GM06990 (cell line): ENCODE measurements at regions not wholly inside any gene's neighbourhood (a gene's known extent, or its start where the extent isn't known, plus 50 kb on each side); places are given as distances from the start of the nearest gene placed in this dataset.

ENCODE experiments used
- DNase-seq: peaks from one replicate; pipeline ENCODE4 v3.0.0-alpha.2; 2011; ENCODE audit not compliant: insufficient read length; ENCODE audit errors: extremely low read depth
- H3K27me3 ChIP-seq: replicated peaks from 2 replicates; pipeline ENCODE4 v1.6.0; 2011; ENCODE audit warnings: low read length; ENCODE audit not compliant: control insufficient read depth, insufficient read depth
- H3K36me3 ChIP-seq: 2 replicates; pipeline ENCODE4 v1.5.1; 2011; ENCODE audit warnings: low read length; ENCODE audit not compliant: control insufficient read depth, insufficient read depth
- H3K4me3 ChIP-seq: replicated peaks from 2 replicates; pipeline ENCODE4 v1.5.1; 2011; ENCODE audit warnings: low read depth, mild to moderate bottlenecking, control low read depth, low read length
- CTCF ChIP-seq: IDR thresholded peaks from 2 replicates; pipeline ENCODE4 v1.5.1; 2011; ENCODE audit warnings: low read length, control low read depth, mild to moderate bottlenecking, inconsistent platforms; ENCODE audit not compliant: insufficient read depth, poor library complexity, severe bottlenecking

GRCh38 chr2:241974851-241975592 is 105.5 kb downstream of the RTP5 start:
- Histone ChIP-seq H3K27me3 (no peaks in the 10 kb centered on the region), H3K36me3 (peaks cover 4% of the 10 kb centered on the region), H3K4me3 (no peak overlapping the region)
- no peak for DNase-seq
- TF ChIP-seq CTCF: no peak

GRCh38 chr2:241975593-241976284 is 106.2 kb downstream of the RTP5 start:
- no peaks in the 10 kb centered on the region for H3K27me3 ChIP-seq
- H3K36me3 ChIP-seq: peaks cover 4% of the 10 kb centered on the region
- DNase-seq: no peak
- no peak for TF ChIP-seq CTCF
- H3K4me3 ChIP-seq: no peak overlapping the region

- Histone ChIP-seq H3K4me3 (no peak overlapping the region), H3K27me3 (no peaks in the 10 kb centered on the region)
- TF ChIP-seq CTCF: no peak
These were observed 106.8 kb downstream of the RTP5 start for GRCh38 chr2:241976296-241976695.

GRCh38 chr2:241977557-241978300 is 108.2 kb downstream of the RTP5 start:
- Histone ChIP-seq H3K27me3 (no peaks in the 10 kb centered on the region), H3K36me3 (peaks cover 2% of the 10 kb centered on the region), H3K4me3 (no peak overlapping the region)
- no peak for TF ChIP-seq CTCF
- no peak for DNase-seq

More at GRCh38 chr2:241976296-241976695, 106.8 kb downstream of the RTP5 start:
- no peak for DNase-seq
- peaks cover 4% of the 10 kb centered on the region for H3K36me3 ChIP-seq

GRCh38 chr2:241978670-241979069 is 109.1 kb downstream of the RTP5 start:
- TF ChIP-seq CTCF: no peak
- H3K36me3 ChIP-seq: no peaks in the 10 kb centered on the region
- no peak overlapping the region for H3K4me3 ChIP-seq
- H3K27me3 ChIP-seq: no peaks in the 10 kb centered on the region
- no peak for DNase-seq
